ENCODE measurements at regions not wholly inside any gene's neighbourhood (a gene's known extent, or its start where the extent isn't known, plus 50 kb on each side); places are given as distances from the start of the nearest gene placed in this dataset.

DNA sequence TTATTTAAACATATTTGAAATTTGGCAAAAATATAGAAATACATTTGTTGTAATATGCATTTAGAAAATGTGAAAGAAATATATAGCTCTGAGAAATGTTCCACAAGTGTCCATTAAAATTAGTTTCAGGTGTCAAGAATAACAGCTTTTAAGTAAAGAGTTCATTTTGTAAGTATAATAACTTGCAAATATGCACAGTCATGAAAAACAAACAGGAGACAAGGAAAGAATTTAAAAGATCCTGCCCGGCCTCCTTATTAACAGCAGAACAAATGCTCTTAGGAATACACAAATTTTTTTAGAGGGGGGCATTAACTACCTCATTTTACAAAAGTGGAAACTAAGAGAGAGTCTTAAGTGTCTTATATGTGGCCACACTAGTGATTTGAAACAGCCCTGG lies 77.7 kb upstream of the DBX2 start:
- H4K20me1 ChIP-seq (ENCODE audit: control insufficient read depth, insufficient read depth, low read depth, low read length): no peaks in the 10 kb centered on the region
- H3K4me3 ChIP-seq (ENCODE audit: low read length): no peak overlapping the region
- H3K27ac ChIP-seq (ENCODE audit: low read depth, low read length): no peak overlapping the region
- H3K27me3 ChIP-seq (ENCODE audit: control insufficient read depth, low read length): peaks cover 7% of the 10 kb centered on the region; the same call in 1 of the 2 replicates
- H3K4me2 ChIP-seq (ENCODE audit: low read length): no peak overlapping the region
- no peaks in the 10 kb centered on the region for H3K4me1 ChIP-seq (ENCODE audit: control insufficient read depth, low read length)
- TF ChIP-seq EZH2phosphoT487 (IDR thresholded peaks at IDR 0.05; ENCODE audit: borderline replicate concordance, low read length): no peak
- TF ChIP-seq, protein P1, sequence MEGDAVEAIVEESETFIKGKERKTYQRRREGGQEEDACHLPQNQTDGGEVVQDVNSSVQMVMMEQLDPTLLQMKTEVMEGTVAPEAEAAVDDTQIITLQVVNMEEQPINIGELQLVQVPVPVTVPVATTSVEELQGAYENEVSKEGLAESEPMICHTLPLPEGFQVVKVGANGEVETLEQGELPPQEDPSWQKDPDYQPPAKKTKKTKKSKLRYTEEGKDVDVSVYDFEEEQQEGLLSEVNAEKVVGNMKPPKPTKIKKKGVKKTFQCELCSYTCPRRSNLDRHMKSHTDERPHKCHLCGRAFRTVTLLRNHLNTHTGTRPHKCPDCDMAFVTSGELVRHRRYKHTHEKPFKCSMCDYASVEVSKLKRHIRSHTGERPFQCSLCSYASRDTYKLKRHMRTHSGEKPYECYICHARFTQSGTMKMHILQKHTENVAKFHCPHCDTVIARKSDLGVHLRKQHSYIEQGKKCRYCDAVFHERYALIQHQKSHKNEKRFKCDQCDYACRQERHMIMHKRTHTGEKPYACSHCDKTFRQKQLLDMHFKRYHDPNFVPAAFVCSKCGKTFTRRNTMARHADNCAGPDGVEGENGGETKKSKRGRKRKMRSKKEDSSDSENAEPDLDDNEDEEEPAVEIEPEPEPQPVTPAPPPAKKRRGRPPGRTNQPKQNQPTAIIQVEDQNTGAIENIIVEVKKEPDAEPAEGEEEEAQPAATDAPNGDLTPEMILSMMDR (IDR thresholded peaks at IDR 0.05; ENCODE audit: low read depth, low read length, poor library complexity, severe bottlenecking): no peak
- no peaks in the 10 kb centered on the region for H3K9me2 ChIP-seq (replicated peaks; ENCODE audit: control insufficient read depth, low read length)
- no peaks in the 10 kb centered on the region for H3K79me2 ChIP-seq (ENCODE audit: control insufficient read depth, low read length)
- H3K36me3 ChIP-seq (ENCODE audit: control insufficient read depth, low read length): no peaks in the 10 kb centered on the region
- H3K9me3 ChIP-seq (ENCODE audit: control insufficient read depth, insufficient read depth, low read length): no peaks in the 10 kb centered on the region
- H3F3A ChIP-seq (ENCODE audit: control insufficient read depth, insufficient read depth): no peaks in the 10 kb centered on the region

DNA sequence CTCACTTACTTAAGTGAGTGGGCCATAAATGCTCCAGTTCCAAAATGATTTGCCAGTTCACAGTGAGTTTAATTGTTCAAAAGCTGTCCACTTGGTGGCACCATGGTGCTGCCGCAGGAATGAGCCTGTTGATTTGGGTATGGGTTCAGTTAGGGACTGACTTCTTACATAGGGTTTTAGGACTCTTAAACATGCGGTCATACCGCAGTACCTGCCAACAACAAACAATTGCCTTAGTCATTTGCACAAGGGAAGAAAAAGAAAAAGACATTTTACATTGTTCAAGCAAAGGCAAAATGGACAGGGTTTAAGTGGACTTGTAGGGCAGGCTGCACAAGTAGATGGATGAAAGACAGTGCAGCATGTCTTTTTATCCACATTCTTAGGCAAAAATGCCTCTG lies 80.0 kb upstream of the DBX2 start:
- TF ChIP-seq, protein P1 (IDR thresholded peaks at IDR 0.05; ENCODE audit: low read depth, low read length, poor library complexity, severe bottlenecking): peak; percentile 76
- no peak for TF ChIP-seq EZH2phosphoT487 (IDR thresholded peaks at IDR 0.05; ENCODE audit: borderline replicate concordance, low read length)
- Histone ChIP-seq H3K9me2 (replicated peaks; ENCODE audit: control insufficient read depth, low read length) (no peaks in the 10 kb centered on the region), H3K4me2 (ENCODE audit: low read length) (no peak overlapping the region), H3K27me3 (ENCODE audit: control insufficient read depth, low read length) (peaks cover 7% of the 10 kb centered on the region; the same call in 1 of the 2 replicates), H3K27ac (ENCODE audit: low read depth, low read length) (no peak overlapping the region), H3K36me3 (ENCODE audit: control insufficient read depth, low read length) (no peaks in the 10 kb centered on the region), H3F3A (ENCODE audit: control insufficient read depth, insufficient read depth) (no peaks in the 10 kb centered on the region), H3K9me3 (ENCODE audit: control insufficient read depth, insufficient read depth, low read length) (no peaks in the 10 kb centered on the region), H4K20me1 (ENCODE audit: control insufficient read depth, insufficient read depth, low read depth, low read length) (no peaks in the 10 kb centered on the region), H3K4me3 (ENCODE audit: low read length) (no peak overlapping the region), H3K4me1 (ENCODE audit: control insufficient read depth, low read length) (no peaks in the 10 kb centered on the region), H3K79me2 (ENCODE audit: control insufficient read depth, low read length) (no peaks in the 10 kb centered on the region)

DNA sequence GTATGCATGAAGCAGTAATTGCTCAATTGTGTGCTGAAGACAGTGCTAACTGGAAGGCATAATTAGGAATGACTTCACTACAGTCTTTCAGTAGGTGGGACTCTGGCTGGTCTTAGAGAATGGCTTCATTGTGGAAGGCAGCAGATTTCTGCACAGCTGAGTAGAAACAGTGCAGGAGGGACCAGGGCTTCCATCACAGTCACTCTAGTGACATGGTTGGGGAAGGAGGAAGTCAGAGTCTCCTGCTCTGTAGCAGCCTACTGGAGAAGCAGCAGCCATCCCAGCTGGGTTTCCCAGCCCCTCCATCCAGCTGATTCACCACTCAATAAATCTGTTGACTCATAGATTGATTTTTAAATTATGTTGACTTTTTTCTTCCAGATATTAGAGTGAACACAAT lies 80.6 kb upstream of the DBX2 start:
- H3K27me3 ChIP-seq (ENCODE audit: control insufficient read depth, low read length): peaks cover 7% of the 10 kb centered on the region; the same call in 1 of the 2 replicates
- H3K4me2 ChIP-seq (ENCODE audit: low read length): no peak overlapping the region

More for the DNA sequence above, 80.6 kb upstream of the DBX2 start:
- H3K4me3 ChIP-seq (ENCODE audit: low read length): no peak overlapping the region
- H3K27ac ChIP-seq (ENCODE audit: low read depth, low read length): no peak overlapping the region
- H3K4me1 ChIP-seq (ENCODE audit: control insufficient read depth, low read length): no peaks in the 10 kb centered on the region
- no peak for TF ChIP-seq EZH2phosphoT487 (IDR thresholded peaks at IDR 0.05; ENCODE audit: borderline replicate concordance, low read length)
- TF ChIP-seq, protein P1 (IDR thresholded peaks at IDR 0.05; ENCODE audit: low read depth, low read length, poor library complexity, severe bottlenecking): no peak
- H3K9me3 ChIP-seq (ENCODE audit: control insufficient read depth, insufficient read depth, low read length): no peaks in the 10 kb centered on the region
- no peaks in the 10 kb centered on the region for H3K36me3 ChIP-seq (ENCODE audit: control insufficient read depth, low read length)
- H4K20me1 ChIP-seq (ENCODE audit: control insufficient read depth, insufficient read depth, low read depth, low read length): no peaks in the 10 kb centered on the region
- H3K79me2 ChIP-seq (ENCODE audit: control insufficient read depth, low read length): no peaks in the 10 kb centered on the region
- no peaks in the 10 kb centered on the region for H3F3A ChIP-seq (ENCODE audit: control insufficient read depth, insufficient read depth)
- H3K9me2 ChIP-seq (replicated peaks; ENCODE audit: control insufficient read depth, low read length): no peaks in the 10 kb centered on the region
